Neural crest cell (in vitro differentiated cells): ENCODE measurements at regions not wholly inside any gene's neighbourhood (a gene's known extent, or its start where the extent isn't known, plus 50 kb on each side); places are given as distances from the start of the nearest gene placed in this dataset.

Source experiments
- DNase-seq: peaks from one replicate; pipeline ENCODE4 v3.0.0; 2021; ENCODE audit warnings: low read depth, mixed read lengths, low spot score
- H3K27ac Mint-ChIP-seq: one replicate; pipeline ENCODE4 v1.8.0; 2021; ENCODE audit warnings: mild to moderate bottlenecking, mixed read lengths; ENCODE audit not compliant: unreplicated experiment
- H3K27me3 Mint-ChIP-seq: 2 replicates; pipeline ENCODE4 v1.8.0; 2021; ENCODE audit warnings: low read depth, mild to moderate bottlenecking, mixed read lengths
- H3K36me3 Mint-ChIP-seq: 2 replicates; pipeline ENCODE4 v1.8.0; 2021; ENCODE audit warnings: low read depth, mild to moderate bottlenecking, mixed read lengths
- H3K4me1 Mint-ChIP-seq: 2 replicates; pipeline ENCODE4 v1.8.0; 2021; ENCODE audit warnings: mixed read lengths
- H3K4me3 Mint-ChIP-seq: one replicate; pipeline ENCODE4 v1.8.0; 2021; ENCODE audit warnings: mild to moderate bottlenecking, mixed read lengths
- H3K9me3 Mint-ChIP-seq: 2 replicates; pipeline ENCODE4 v1.8.0; 2021; ENCODE audit warnings: mixed read lengths
- CTCF ChIP-seq: fragments of 200-600 bp; sonication (generic); conservative IDR thresholded peaks from 2 replicates; pipeline ENCODE4 v1.5.0; 2021; ENCODE audit warnings: antibody characterized with exemption, mild to moderate bottlenecking

DNA sequence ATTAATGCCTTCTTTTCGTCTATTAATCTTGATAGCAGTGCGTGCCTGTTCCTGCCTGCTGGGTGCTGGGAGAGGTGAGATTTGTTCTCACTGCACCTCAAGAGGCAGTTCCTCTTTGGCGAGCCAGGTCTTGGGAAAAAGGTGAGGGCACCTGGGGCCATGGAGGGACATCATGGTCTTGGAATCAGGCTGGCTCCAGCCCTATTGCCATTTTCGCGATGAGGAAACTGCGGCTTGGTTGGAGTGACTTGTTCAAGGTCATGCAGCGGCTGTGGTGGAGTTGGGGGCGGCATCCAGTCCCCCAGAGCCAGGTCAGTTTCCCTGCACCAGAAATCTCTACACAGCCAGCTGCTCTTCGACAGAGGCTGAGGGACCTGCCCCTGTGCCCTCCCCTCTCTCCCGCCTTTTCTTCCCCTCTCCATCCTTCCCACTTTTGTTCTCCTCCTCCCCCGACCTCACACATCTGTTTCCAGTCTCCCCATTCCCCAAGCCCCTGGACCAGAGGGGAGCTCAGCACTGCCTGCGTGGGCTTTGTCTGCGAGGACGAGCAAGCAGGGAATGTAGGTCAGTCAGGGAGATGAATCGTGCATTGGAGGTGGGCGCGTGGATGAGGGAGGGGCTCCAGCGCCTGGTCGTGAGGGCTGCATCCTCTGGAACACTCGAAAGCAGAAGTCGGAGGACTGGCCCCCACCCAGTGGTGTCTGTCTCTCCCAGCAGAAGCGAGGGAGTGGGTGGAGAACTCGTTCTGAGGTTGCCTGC, 135.1 kb downstream of the ACTL8 start:
- Mint-ChIP-seq H3K4me3 (no peak overlapping the region), H3K27me3 (peaks cover 69% of the 10 kb centered on the region), H3K27ac (no peak overlapping the region), H3K9me3 (no peaks in the 10 kb centered on the region), H3K4me1 (no peaks in the 10 kb centered on the region), H3K36me3 (no peaks in the 10 kb centered on the region)
- TF ChIP-seq CTCF = no peak
- no peak for DNase-seq

DNA sequence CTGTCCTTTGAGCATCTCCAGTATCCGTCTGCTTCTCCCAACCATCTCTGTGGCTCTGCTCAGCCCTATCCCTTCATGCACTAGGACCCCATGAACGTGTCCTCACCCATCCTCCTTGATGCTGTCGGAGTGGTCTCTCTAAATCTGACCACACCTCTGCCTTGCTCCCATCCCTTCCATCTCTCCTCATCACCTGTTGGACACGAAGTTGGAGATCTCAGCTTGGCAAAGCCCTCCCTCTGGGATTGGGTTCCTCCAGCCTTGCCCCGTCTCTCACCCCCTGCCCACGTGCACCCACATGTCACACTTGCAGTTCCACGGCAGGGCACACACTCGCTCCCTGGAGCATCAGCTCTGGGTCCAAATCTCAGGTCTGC, 135.7 kb downstream of the ACTL8 start:
- no peaks in the 10 kb centered on the region for H3K36me3 Mint-ChIP-seq
- no peaks in the 10 kb centered on the region for H3K9me3 Mint-ChIP-seq
- no peaks in the 10 kb centered on the region for H3K4me1 Mint-ChIP-seq
- H3K4me3 Mint-ChIP-seq = no peak overlapping the region
- no peak for DNase-seq
- TF ChIP-seq CTCF = no peak
- peaks cover 72% of the 10 kb centered on the region for H3K27me3 Mint-ChIP-seq
- no peak overlapping the region for H3K27ac Mint-ChIP-seq

DNA sequence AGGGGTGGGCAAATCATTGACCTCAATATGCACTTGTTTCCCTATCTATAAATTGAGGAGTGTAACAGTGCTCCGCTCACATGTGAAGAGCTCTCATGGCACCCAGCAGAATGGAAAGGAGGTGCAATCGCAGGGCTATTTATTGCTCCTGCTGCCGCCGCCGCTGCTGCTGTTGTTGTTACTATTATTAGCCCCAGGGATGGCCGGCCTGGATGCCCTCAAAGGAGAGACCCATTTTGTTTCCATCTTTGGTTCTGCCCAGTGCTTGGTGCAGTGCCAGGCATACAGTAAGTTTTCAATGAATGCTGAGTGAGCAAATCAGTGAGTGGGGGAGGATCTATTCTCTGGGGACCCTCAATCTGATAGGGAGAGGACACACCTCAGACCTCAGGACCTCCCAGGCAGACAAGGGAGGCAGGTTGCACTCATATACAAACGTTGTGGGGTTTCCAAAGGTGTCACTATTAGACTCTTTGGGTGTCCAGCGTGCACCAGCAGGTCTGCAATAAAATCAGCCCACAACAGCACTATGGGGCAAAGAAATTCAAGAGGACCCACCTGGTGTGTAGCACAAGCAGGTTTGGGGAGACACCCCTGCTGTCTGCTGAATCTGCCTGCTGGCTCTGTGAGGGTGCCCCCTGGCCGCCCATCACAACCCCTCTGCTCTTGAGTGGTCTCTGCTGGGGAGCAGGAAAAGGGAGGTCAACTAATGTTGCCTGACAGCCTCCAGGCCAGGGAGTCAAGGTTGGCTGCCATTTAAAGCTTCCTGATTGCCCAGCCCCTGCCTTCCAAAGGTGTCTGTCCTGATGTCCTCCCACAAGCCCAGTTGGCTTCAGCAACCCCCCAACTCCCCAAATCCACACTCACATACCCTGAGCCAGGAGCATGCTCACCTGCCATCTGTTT, 136.3 kb downstream of the ACTL8 start:
- Mint-ChIP-seq H3K9me3 (no peaks in the 10 kb centered on the region), H3K36me3 (no peaks in the 10 kb centered on the region), H3K4me3 (no peak overlapping the region), H3K27me3 (peaks cover 74% of the 10 kb centered on the region), H3K27ac (no peak overlapping the region), H3K4me1 (no peaks in the 10 kb centered on the region)
- no peak for DNase-seq
- no peak for TF ChIP-seq CTCF

DNA sequence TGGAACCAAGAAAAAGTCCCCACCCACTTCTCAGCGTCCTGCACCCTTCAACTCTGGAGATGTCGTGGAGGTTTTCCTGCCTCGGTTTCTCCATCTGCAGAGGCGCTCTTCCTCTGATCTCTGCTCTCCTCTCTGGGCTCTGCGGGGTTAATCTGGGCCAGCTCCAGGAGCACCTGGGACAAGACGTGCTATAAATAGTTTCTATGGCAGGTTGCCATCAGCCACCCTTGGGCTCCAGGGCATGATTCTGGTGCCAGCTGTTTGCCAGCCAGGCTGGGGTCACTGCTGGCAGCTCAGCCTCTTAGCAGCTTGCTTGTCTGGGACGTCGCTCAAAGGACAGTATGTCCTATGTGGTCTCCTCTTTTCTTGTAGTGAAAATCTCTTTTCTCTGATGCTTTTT, 137.1 kb downstream of the ACTL8 start:
- Mint-ChIP-seq H3K4me3 (no peak overlapping the region), H3K27me3 (peaks cover 79% of the 10 kb centered on the region), H3K36me3 (no peaks in the 10 kb centered on the region), H3K27ac (no peak overlapping the region), H3K9me3 (no peaks in the 10 kb centered on the region), H3K4me1 (no peaks in the 10 kb centered on the region)
- no peak for DNase-seq
- TF ChIP-seq CTCF = no peak

DNA sequence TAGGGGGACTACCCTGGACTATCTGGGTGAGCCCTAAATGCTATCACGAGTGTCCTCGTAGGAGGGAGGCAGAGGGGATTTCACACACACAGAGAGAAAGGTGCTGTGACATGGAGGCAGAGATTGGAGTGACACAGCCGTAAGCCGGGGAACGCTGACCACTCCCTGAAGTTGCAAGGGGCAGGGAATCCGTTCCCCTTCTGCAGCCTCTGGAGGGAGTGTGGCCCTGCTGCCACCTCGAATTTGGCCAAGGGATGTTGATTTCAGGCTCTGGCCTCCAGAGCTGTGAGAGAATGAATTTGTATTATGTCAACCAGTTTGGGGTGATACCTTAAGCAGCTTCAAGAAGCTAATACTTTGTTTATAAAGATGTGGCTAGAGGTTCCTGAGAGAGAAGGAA, 137.7 kb downstream of the ACTL8 start:
- Mint-ChIP-seq H3K27ac (no peak overlapping the region), H3K36me3 (no peaks in the 10 kb centered on the region), H3K4me3 (no peak overlapping the region), H3K9me3 (no peaks in the 10 kb centered on the region), H3K4me1 (no peaks in the 10 kb centered on the region), H3K27me3 (peaks cover 83% of the 10 kb centered on the region)
- no peak for DNase-seq
- TF ChIP-seq CTCF = no peak
